ENCODE measurements at regions not wholly inside any gene's neighbourhood (a gene's known extent, or its start where the extent isn't known, plus 50 kb on each side); places are given as distances from the start of the nearest gene placed in this dataset.

DNA sequence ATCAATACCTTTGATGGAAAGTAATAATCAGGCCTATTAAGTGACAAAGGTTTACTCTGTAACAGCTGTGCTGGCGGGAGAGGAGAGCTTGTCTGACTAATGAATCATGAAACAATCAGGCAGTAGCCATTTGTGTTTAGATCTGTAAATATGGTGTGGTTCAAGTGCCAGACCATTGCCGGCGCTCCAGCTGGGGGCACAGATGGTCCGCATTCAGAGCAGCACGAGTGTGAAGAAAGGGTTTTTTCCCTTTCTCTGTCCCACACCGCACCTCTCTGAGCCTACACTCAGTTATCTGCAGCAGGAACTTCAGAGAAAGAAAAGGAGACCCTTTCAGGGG is 111.3 kb upstream of the PAQR3 start:
- TF ChIP-seq, protein P1, sequence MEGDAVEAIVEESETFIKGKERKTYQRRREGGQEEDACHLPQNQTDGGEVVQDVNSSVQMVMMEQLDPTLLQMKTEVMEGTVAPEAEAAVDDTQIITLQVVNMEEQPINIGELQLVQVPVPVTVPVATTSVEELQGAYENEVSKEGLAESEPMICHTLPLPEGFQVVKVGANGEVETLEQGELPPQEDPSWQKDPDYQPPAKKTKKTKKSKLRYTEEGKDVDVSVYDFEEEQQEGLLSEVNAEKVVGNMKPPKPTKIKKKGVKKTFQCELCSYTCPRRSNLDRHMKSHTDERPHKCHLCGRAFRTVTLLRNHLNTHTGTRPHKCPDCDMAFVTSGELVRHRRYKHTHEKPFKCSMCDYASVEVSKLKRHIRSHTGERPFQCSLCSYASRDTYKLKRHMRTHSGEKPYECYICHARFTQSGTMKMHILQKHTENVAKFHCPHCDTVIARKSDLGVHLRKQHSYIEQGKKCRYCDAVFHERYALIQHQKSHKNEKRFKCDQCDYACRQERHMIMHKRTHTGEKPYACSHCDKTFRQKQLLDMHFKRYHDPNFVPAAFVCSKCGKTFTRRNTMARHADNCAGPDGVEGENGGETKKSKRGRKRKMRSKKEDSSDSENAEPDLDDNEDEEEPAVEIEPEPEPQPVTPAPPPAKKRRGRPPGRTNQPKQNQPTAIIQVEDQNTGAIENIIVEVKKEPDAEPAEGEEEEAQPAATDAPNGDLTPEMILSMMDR (IDR thresholded peaks at IDR 0.05; ENCODE audit: low read depth, low read length), result peak; percentile 33; the same call in 1 of the 2 replicates
- no peaks in the 10 kb centered on the region for H3K27me3 ChIP-seq (ENCODE audit: insufficient read depth, low read depth, severe bottlenecking)
- H3K9me3 ChIP-seq (ENCODE audit: severe bottlenecking), result no peaks in the 10 kb centered on the region
- H3K36me3 ChIP-seq, result no peaks in the 10 kb centered on the region
- peak overlapping the region; percentile 81 for H3K27ac ChIP-seq
- H3K4me3 ChIP-seq (ENCODE audit: low read depth, low read length), result no peak overlapping the region
- DNase-seq, result peak; percentile 80

DNA sequence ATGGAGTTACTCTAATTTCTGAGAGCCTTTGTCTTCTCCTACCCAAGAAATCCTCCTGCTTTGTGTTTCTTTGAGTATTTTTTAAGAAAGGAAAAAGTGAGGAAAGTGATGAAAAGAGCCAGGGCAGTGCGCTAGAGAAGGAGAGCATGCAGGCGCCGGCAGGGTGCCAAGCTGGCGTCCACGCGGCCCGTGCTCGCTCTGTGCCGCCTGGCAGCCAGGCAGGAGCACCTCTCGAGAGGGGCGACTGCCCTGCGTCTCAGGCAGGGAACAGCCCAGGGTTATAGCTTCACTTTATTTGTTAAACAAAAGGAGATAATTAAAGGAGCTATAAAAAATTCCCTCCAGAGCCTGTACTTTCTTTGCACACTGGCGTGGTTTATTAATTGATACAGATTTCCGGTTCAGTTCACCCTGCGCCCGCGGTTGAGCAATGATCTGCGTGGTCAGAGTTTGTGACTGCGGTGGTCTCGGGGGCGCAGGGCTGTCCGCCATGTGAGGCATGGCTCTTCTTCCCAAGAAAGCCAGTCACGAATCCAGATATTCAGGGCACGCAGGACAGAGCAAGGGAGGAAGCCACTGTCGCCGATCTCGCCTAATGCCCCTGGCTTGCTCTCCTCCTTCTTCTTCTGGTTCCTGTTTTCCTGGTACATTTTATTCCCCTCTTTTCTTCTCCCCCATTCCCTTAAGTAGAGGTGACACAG is 110.8 kb upstream of the PAQR3 start:
- Histone ChIP-seq H3K27me3 (ENCODE audit: insufficient read depth, low read depth, severe bottlenecking) (no peaks in the 10 kb centered on the region), H3K27ac (peak overlapping the region; percentile 81), H3K9me3 (ENCODE audit: severe bottlenecking) (no peaks in the 10 kb centered on the region), H3K36me3 (no peaks in the 10 kb centered on the region), H3K4me3 (ENCODE audit: low read depth, low read length) (no peak overlapping the region)
- TF ChIP-seq, protein P1 (IDR thresholded peaks at IDR 0.05; ENCODE audit: low read depth, low read length), result no peak
- no peak for DNase-seq

GRCh38 chr4:79048878-79049277 is 109.6 kb upstream of the PAQR3 start:
- H3K9me3 ChIP-seq (ENCODE audit: severe bottlenecking), result no peaks in the 10 kb centered on the region
- no peak overlapping the region for H3K27ac ChIP-seq
- no peaks in the 10 kb centered on the region for H3K36me3 ChIP-seq
- no peak for DNase-seq
- no peak overlapping the region for H3K4me3 ChIP-seq (ENCODE audit: low read depth, low read length)
- TF ChIP-seq, protein P1 (IDR thresholded peaks at IDR 0.05; ENCODE audit: low read depth, low read length), result no peak
- no peaks in the 10 kb centered on the region for H3K27me3 ChIP-seq (ENCODE audit: insufficient read depth, low read depth, severe bottlenecking)

GRCh38 chr4:79047316-79047715 is 108.1 kb upstream of the PAQR3 start:
- TF ChIP-seq, protein P1 (IDR thresholded peaks at IDR 0.05; ENCODE audit: low read depth, low read length), result no peak
- DNase-seq, result no peak
- Histone ChIP-seq H3K27me3 (ENCODE audit: insufficient read depth, low read depth, severe bottlenecking) (no peaks in the 10 kb centered on the region), H3K9me3 (ENCODE audit: severe bottlenecking) (no peaks in the 10 kb centered on the region), H3K27ac (no peak overlapping the region), H3K4me3 (ENCODE audit: low read depth, low read length) (no peak overlapping the region), H3K36me3 (no peaks in the 10 kb centered on the region)

GRCh38 chr4:79046016-79046592 is 106.9 kb upstream of the PAQR3 start:
- Histone ChIP-seq H3K4me3 (ENCODE audit: low read depth, low read length) (no peak overlapping the region), H3K9me3 (ENCODE audit: severe bottlenecking) (no peaks in the 10 kb centered on the region), H3K27me3 (ENCODE audit: insufficient read depth, low read depth, severe bottlenecking) (no peaks in the 10 kb centered on the region), H3K27ac (no peak overlapping the region), H3K36me3 (no peaks in the 10 kb centered on the region)
- TF ChIP-seq, protein P1 (IDR thresholded peaks at IDR 0.05; ENCODE audit: low read depth, low read length), result no peak
- DNase-seq, result no peak

All from WERI-Rb-1 (cell line).